Activated T-helper 9 cell treated with anti-CD3 and anti-CD28 coated beads, Interleukin-2, amount 50 U/mL, for 16 hours (primary cell): ENCODE measurements at regions not wholly inside any gene's neighbourhood (a gene's known extent, or its start where the extent isn't known, plus 50 kb on each side); places are given as distances from the start of the nearest gene placed in this dataset.
"Not testable (repeated sequence)": the region's sequence is repeated elsewhere in the genome, so short reads cannot be mapped to it uniquely, and the experiment has no call there.

Source experiments
- DNase-seq: peaks from one replicate; pipeline ENCODE4 v3.0.0-alpha.2; 2020; ENCODE audit warnings: low read depth

- no peak for DNase-seq
These were observed 347.5 kb downstream of the METTL4 start for GRCh38 chr18:2223849-2224248.

- DNase-seq = no peak
These were observed 335.1 kb downstream of the METTL4 start for GRCh38 chr18:2236232-2236631.

GRCh38 chr18:2237706-2238105 lies 333.6 kb downstream of the METTL4 start:
- no peak for DNase-seq

- no peak for DNase-seq
These were observed 331.0 kb downstream of the METTL4 start for GRCh38 chr18:2240311-2240705.

- DNase-seq = no peak
These were observed 326.7 kb downstream of the METTL4 start for GRCh38 chr18:2244641-2245040.

GRCh38 chr18:2247101-2247500 lies 324.2 kb downstream of the METTL4 start:
- DNase-seq = not testable (repeated sequence)

GRCh38 chr18:2254977-2255376 lies 316.3 kb downstream of the METTL4 start:
- DNase-seq = no peak

- no peak for DNase-seq
These were observed 314.7 kb downstream of the METTL4 start for GRCh38 chr18:2256577-2256976.

- DNase-seq = no peak
These were observed 312.4 kb downstream of the METTL4 start for GRCh38 chr18:2258954-2259353.

- no peak for DNase-seq
These were observed 307.9 kb downstream of the METTL4 start for GRCh38 chr18:2263303-2263890.

- no peak for DNase-seq
These were observed 296.7 kb downstream of the METTL4 start for GRCh38 chr18:2274613-2275012.

- DNase-seq = no peak
These were observed 290.2 kb downstream of the METTL4 start for GRCh38 chr18:2281086-2281485.

GRCh38 chr18:2281523-2282199 lies 289.6 kb downstream of the METTL4 start:
- no peak for DNase-seq

GRCh38 chr18:2293109-2293839 lies 278.0 kb downstream of the METTL4 start:
- no peak for DNase-seq

GRCh38 chr18:2301316-2301715 lies 270.0 kb downstream of the METTL4 start:
- no peak for DNase-seq

GRCh38 chr18:2302012-2302411 lies 269.3 kb downstream of the METTL4 start:
- no peak for DNase-seq

GRCh38 chr18:2302628-2303516 lies 268.4 kb downstream of the METTL4 start:
- DNase-seq = no peak

GRCh38 chr18:2303517-2304238 lies 267.6 kb downstream of the METTL4 start:
- DNase-seq = no peak

- DNase-seq = no peak
These were observed 266.7 kb downstream of the METTL4 start for GRCh38 chr18:2304378-2305175.

- no peak for DNase-seq
These were observed 264.7 kb downstream of the METTL4 start for GRCh38 chr18:2306606-2307005.

- no peak for DNase-seq
These were observed 260.4 kb downstream of the METTL4 start for GRCh38 chr18:2310886-2311285.
